SK-N-MC (cell line): ENCODE measurements at regions not wholly inside any gene's neighbourhood (a gene's known extent, or its start where the extent isn't known, plus 50 kb on each side); places are given as distances from the start of the nearest gene placed in this dataset.
"Not testable (repeated sequence)": the region's sequence is repeated elsewhere in the genome, so short reads cannot be mapped to it uniquely, and the experiment has no call there.

ENCODE experiments used
- DNase-seq: peaks from one replicate; pipeline ENCODE4 v3.0.0-alpha.2; 2011; ENCODE audit warnings: low read depth, low spot score
- H3K27ac ChIP-seq: fragments of 200-600 bp; sonication (generic); 2 replicates; pipeline ENCODE4 v1.5.1; 2016; ENCODE audit warnings: mixed run types
- H3K36me3 ChIP-seq: fragments of 200-600 bp; sonication (generic); 2 replicates; pipeline ENCODE4 v1.6.1; 2017; ENCODE audit warnings: antibody characterized with exemption, low read length, mixed read lengths; ENCODE audit not compliant: insufficient read depth
- H3K4me3 ChIP-seq: fragments of 200-600 bp; sonication (generic); 2 replicates; pipeline ENCODE4 v1.5.1; 2016
- H3K9ac ChIP-seq: fragments of 200-600 bp; sonication (generic); 2 replicates; pipeline ENCODE4 v1.8.0; 2017; ENCODE audit warnings: mixed run types, mixed read lengths; ENCODE audit not compliant: insufficient read length
- H3K9me3 ChIP-seq: fragments of 200-600 bp; sonication (generic); 2 replicates; pipeline ENCODE4 v1.6.1; 2017; ENCODE audit warnings: low read depth, mild to moderate bottlenecking, antibody characterized with exemption, low read length, moderate library complexity, mixed read lengths
- EZH2 ChIP-seq: fragments of 200-600 bp; sonication (generic); IDR thresholded peaks from one replicate; pipeline ENCODE4 v1.6.1; 2017; ENCODE audit warnings: antibody characterized with exemption
- FOXP2 ChIP-seq: optimal IDR thresholded peaks from 2 replicates; pipeline ENCODE3; 2011; ENCODE audit warnings: mild to moderate bottlenecking, moderate library complexity; ENCODE audit not compliant: insufficient read depth; ENCODE audit errors: extremely low read length, control extremely low read depth
- POLR2AphosphoS5 ChIP-seq: IDR thresholded peaks from 2 replicates; pipeline ENCODE4 v1.6.1; 2012; ENCODE audit warnings: mild to moderate bottlenecking, low read depth, low read length, borderline replicate concordance

- no peaks in the 10 kb centered on the region for H3K9me3 ChIP-seq
- no peak overlapping the region for H3K27ac ChIP-seq
- no peak overlapping the region for H3K4me3 ChIP-seq
- DNase-seq: no peak
- no peaks in the 10 kb centered on the region for H3K36me3 ChIP-seq
- TF ChIP-seq POLR2AphosphoS5 (no peak), EZH2 (no peak), FOXP2 (no peak)
- no peak overlapping the region for H3K9ac ChIP-seq
Observed at GRCh38 chr10:121323443-121323842, 274.8 kb downstream of the FGFR2 start.

GRCh38 chr10:121324678-121325213 is 273.5 kb downstream of the FGFR2 start:
- TF ChIP-seq EZH2 (no peak), POLR2AphosphoS5 (no peak), FOXP2 (no peak)
- Histone ChIP-seq H3K9me3 (no peaks in the 10 kb centered on the region), H3K9ac (no peak overlapping the region), H3K36me3 (no peaks in the 10 kb centered on the region), H3K4me3 (no peak overlapping the region), H3K27ac (no peak overlapping the region)
- no peak for DNase-seq

- TF ChIP-seq FOXP2 (no peak), EZH2 (no peak), POLR2AphosphoS5 (no peak)
- H3K27ac ChIP-seq: no peak overlapping the region
- no peaks in the 10 kb centered on the region for H3K36me3 ChIP-seq
- H3K9me3 ChIP-seq: no peaks in the 10 kb centered on the region
- H3K9ac ChIP-seq: no peak overlapping the region
- H3K4me3 ChIP-seq: no peak overlapping the region
- DNase-seq: no peak
Observed at GRCh38 chr10:121325490-121326231, 272.6 kb downstream of the FGFR2 start.

- DNase-seq: no peak
- H3K36me3 ChIP-seq: no peaks in the 10 kb centered on the region
- no peaks in the 10 kb centered on the region for H3K9me3 ChIP-seq
- no peak overlapping the region for H3K9ac ChIP-seq
- H3K27ac ChIP-seq: no peak overlapping the region
- H3K4me3 ChIP-seq: no peak overlapping the region
- TF ChIP-seq EZH2: no peak
- TF ChIP-seq FOXP2: no peak
- TF ChIP-seq POLR2AphosphoS5: no peak
Observed at GRCh38 chr10:121326905-121327304, 271.3 kb downstream of the FGFR2 start.

- Histone ChIP-seq H3K36me3 (no peaks in the 10 kb centered on the region), H3K9me3 (no peaks in the 10 kb centered on the region), H3K9ac (no peak overlapping the region), H3K27ac (no peak overlapping the region), H3K4me3 (no peak overlapping the region)
- no peak for DNase-seq
- TF ChIP-seq EZH2 (no peak), POLR2AphosphoS5 (no peak), FOXP2 (no peak)
Observed at GRCh38 chr10:121327727-121328126, 270.5 kb downstream of the FGFR2 start.

- not testable (repeated sequence) for H3K36me3 ChIP-seq, H3K9me3 ChIP-seq, H3K9ac ChIP-seq, H3K4me3 ChIP-seq, H3K27ac ChIP-seq, DNase-seq
Observed at GRCh38 chr10:121329631-121330030, 268.6 kb downstream of the FGFR2 start.

GRCh38 chr10:121330563-121330962 is 267.7 kb downstream of the FGFR2 start:
- no peak for DNase-seq
- Histone ChIP-seq H3K4me3 (no peak overlapping the region), H3K9me3 (no peaks in the 10 kb centered on the region), H3K36me3 (no peaks in the 10 kb centered on the region), H3K27ac (no peak overlapping the region), H3K9ac (no peak overlapping the region)
- no peak for TF ChIP-seq EZH2
- no peak for TF ChIP-seq POLR2AphosphoS5
- no peak for TF ChIP-seq FOXP2

GRCh38 chr10:121332353-121332752 is 265.9 kb downstream of the FGFR2 start:
- H3K27ac ChIP-seq: no peak overlapping the region
- no peak for DNase-seq
- H3K36me3 ChIP-seq: no peaks in the 10 kb centered on the region
- H3K4me3 ChIP-seq: no peak overlapping the region
- no peak overlapping the region for H3K9ac ChIP-seq
- TF ChIP-seq POLR2AphosphoS5 (no peak), FOXP2 (no peak), EZH2 (no peak)
- H3K9me3 ChIP-seq: no peaks in the 10 kb centered on the region

- TF ChIP-seq EZH2: no peak
- TF ChIP-seq FOXP2: no peak
- no peak for TF ChIP-seq POLR2AphosphoS5
- no peak overlapping the region for H3K4me3 ChIP-seq
- H3K36me3 ChIP-seq: no peaks in the 10 kb centered on the region
- no peak overlapping the region for H3K27ac ChIP-seq
- DNase-seq: no peak
- no peaks in the 10 kb centered on the region for H3K9me3 ChIP-seq
- no peak overlapping the region for H3K9ac ChIP-seq
Observed at GRCh38 chr10:121332829-121333765, 265.1 kb downstream of the FGFR2 start.
